Retinal pigment epithelial cell (primary cell): ENCODE measurements at regions not wholly inside any gene's neighbourhood (a gene's known extent, or its start where the extent isn't known, plus 50 kb on each side); places are given as distances from the start of the nearest gene placed in this dataset.

Experiments
- DNase-seq: peaks from one replicate; pipeline ENCODE4 v3.0.0-alpha.2; 2010; ENCODE audit warnings: low read depth
- H3K4me3 ChIP-seq: 2 replicates; pipeline ENCODE4 v1.5.1; 2011; ENCODE audit warnings: mild to moderate bottlenecking, low read length, control low read depth, moderate library complexity
- CTCF ChIP-seq: conservative IDR thresholded peaks from 2 replicates; pipeline ENCODE4 v1.5.1; 2011; ENCODE audit warnings: low read depth, low read length, control low read depth, inconsistent platforms

DNA sequence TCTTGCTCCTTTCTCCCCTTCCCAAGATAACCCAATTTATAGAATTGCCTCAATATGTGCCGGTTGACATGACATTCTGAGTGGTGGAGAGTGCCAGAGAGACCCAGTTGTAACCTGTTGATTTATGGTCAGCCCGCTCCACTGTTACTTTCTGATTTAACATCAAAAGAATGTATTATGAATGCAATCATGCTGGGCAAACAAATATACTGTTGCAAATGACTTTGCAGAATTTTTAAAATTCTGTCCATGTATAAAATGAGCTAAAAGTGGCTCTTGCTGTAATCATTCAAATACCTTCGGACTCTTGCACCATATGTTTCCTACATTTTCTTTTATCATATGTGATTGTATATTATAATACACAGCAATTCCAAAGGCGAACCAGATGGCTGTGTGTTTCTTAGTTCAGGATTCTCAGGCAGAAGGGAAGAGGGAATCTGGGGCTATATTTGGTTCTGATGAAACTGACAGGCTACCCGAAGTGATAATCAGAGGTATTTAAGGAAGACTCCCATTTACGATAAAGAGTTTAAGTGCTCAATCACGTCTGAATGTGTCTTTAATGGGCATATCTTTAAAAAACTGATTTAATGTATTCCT, 131.7 kb downstream of the CLCN4 start:
- no peak overlapping the region for H3K4me3 ChIP-seq
- no peak for TF ChIP-seq CTCF
- no peak for DNase-seq

GRCh38 chrX:10296576-10296975, 139.8 kb downstream of the CLCN4 start:
- H3K4me3 ChIP-seq: no peak overlapping the region
- DNase-seq: peak; percentile 6
- no peak for TF ChIP-seq CTCF

GRCh38 chrX:10310511-10310910, 153.7 kb downstream of the CLCN4 start:
- no peak for TF ChIP-seq CTCF
- H3K4me3 ChIP-seq: no peak overlapping the region
- DNase-seq: no peak

GRCh38 chrX:10314530-10315104, 157.8 kb downstream of the CLCN4 start:
- no peak for TF ChIP-seq CTCF
- H3K4me3 ChIP-seq: no peak overlapping the region
- DNase-seq: no peak

- no peak overlapping the region for H3K4me3 ChIP-seq
- TF ChIP-seq CTCF: no peak
Measured at GRCh38 chrX:10325611-10326010, 168.8 kb downstream of the CLCN4 start.

DNA sequence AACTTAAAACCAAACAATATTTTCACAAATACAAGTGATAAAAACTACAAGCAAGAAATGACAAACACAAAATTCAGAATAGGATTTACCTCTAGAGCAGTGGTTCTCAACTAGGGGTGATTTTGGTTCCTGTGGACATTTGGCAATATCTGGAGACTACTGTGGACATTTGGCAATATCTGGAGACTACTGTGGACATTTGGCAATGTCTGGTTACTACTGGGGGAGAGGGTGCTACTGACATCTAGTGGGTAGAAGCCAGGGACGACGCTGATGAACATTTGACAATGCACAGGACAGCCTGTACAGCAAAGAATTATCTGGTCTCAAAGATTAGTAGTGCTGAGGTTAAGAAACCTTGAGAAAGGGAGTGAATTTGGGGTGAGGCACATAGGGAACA, 169.8 kb downstream of the CLCN4 start:
- H3K4me3 ChIP-seq: no peak overlapping the region
- no peak for DNase-seq
- peak; percentile 47 for TF ChIP-seq CTCF

More at GRCh38 chrX:10325611-10326010, 168.8 kb downstream of the CLCN4 start:
- no peak for DNase-seq

DNA sequence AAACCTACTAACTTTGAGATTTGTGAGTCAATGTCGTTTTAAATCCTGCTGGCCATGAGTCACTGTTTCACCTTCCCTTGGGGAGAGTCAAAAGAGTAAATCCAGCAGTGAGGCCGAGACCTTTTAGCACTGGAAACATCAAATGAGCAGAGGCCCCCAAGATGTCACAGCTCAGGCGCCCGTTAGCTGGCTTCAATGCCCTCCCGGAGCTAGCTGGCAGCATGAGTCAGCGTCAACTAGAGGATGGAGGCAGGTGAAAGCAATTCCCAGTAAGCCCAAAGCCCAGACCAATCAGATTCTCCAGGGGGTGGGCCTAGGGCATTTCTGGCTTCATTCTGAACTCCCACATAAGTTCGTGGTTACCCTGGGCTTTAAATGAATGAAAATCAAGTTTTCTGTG, 170.9 kb downstream of the CLCN4 start:
- no peak for TF ChIP-seq CTCF
- H3K4me3 ChIP-seq: no peak overlapping the region
- DNase-seq: peak; percentile 27
